Astrocyte of the spinal cord (primary cell): ENCODE measurements at regions not wholly inside any gene's neighbourhood (a gene's known extent, or its start where the extent isn't known, plus 50 kb on each side); places are given as distances from the start of the nearest gene placed in this dataset.
A peak's percentile ranks its signal among the peaks of the same experiment; 100 is the strongest.

ENCODE experiments used
- DNase-seq: peaks from one replicate; pipeline ENCODE4 v3.0.0; 2011; ENCODE audit warnings: low read depth, low spot score
- H3K4me3 ChIP-seq: 2 replicates; pipeline ENCODE4 v1.5.1; 2011; ENCODE audit warnings: low read depth, mild to moderate bottlenecking, low read length, moderate library complexity
- in situ Hi-C: cut with HindIII; loops from 2 replicates; pipeline ENCODE4 v1.10.0; 2017; ENCODE audit warnings: low sequenced_read_pairs
- TF ChIP-seq, protein P1 (sequence below): IDR thresholded peaks from 2 replicates; pipeline ENCODE4 v1.5.1; 2012; ENCODE audit warnings: low read depth, mild to moderate bottlenecking, low read length, inconsistent platforms

DNA sequence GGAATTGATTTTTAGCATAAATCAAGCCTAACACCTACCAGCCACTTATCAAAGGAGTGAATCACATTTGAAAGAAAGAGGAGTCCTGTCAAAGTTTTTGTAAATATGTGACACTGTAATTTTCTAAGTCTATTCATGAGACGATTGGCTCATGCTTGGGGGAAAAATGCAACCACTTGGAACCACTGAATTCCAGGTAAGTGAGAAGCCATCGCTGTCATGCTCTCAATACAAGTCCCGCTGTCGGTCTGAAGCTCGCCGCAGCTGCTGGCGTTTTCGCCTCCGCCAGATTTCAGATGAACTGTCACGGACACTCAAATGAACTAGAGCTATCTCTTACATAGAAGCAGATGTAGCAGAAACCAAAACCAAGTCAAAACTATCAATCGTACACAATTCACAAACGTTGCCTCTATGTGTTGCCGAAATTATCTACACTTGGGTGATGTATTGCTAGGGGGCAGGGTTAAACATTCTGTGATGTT, 279.8 kb upstream of the FZD8 start:
- TF ChIP-seq, protein P1, sequence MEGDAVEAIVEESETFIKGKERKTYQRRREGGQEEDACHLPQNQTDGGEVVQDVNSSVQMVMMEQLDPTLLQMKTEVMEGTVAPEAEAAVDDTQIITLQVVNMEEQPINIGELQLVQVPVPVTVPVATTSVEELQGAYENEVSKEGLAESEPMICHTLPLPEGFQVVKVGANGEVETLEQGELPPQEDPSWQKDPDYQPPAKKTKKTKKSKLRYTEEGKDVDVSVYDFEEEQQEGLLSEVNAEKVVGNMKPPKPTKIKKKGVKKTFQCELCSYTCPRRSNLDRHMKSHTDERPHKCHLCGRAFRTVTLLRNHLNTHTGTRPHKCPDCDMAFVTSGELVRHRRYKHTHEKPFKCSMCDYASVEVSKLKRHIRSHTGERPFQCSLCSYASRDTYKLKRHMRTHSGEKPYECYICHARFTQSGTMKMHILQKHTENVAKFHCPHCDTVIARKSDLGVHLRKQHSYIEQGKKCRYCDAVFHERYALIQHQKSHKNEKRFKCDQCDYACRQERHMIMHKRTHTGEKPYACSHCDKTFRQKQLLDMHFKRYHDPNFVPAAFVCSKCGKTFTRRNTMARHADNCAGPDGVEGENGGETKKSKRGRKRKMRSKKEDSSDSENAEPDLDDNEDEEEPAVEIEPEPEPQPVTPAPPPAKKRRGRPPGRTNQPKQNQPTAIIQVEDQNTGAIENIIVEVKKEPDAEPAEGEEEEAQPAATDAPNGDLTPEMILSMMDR: no peak
- H3K4me3 ChIP-seq: no peak overlapping the region
- in situ Hi-C loops: no loop called here
- DNase-seq: no peak

- in situ Hi-C loops: no loop called here
- no peak overlapping the region for H3K4me3 ChIP-seq
- DNase-seq: peak; percentile 38
- TF ChIP-seq, protein P1: peak; percentile 36
Observed at GRCh38 chr10:35916791-35917190, 274.7 kb upstream of the FZD8 start.

DNA sequence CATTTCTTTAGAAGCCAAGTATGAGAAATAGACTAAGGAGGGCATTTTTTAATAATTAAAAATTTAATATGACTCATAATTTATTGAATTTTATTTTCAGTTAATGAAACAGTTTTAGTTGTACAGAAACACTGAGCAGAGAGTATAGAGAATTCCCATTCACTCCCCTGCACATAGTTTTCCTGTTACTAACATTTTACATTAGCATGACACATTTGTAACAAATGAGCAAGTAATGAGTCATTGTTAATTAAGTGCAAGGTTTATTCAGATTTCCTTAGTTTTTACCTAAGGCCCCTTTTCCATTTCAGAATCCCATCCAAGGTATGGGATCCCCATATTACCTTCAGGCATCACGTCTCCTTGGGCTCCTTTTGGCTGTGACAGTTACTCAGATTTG, 271.5 kb upstream of the FZD8 start:
- DNase-seq: peak; percentile 33
- in situ Hi-C loops: no loop called here
- no peak overlapping the region for H3K4me3 ChIP-seq
- TF ChIP-seq, protein P1: no peak

- H3K4me3 ChIP-seq: no peak overlapping the region
- DNase-seq: peak; percentile 35
- in situ Hi-C loops: no loop called here
- TF ChIP-seq, protein P1: no peak
Observed at GRCh38 chr10:35912615-35913569, 270.8 kb upstream of the FZD8 start.

DNA sequence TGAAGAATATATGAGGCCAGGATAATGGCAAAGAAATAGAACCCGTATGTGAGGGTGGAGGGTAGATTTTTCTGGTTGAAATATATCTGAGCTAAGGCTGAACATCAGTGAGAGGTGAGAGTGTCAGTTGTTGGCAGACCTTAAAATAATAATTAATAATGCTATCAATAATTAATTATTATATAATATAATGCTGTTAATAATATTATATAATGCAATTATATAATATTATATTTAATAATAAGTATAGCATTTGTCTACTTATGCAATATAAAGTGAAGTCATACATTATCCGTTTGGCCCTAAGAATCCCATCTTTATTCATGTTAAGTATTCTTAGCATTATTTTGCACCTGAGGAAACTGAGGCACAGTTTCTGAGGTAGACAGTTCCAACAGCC, 269.9 kb upstream of the FZD8 start:
- TF ChIP-seq, protein P1: no peak

GRCh38 chr10:35911233-35911632, 269.1 kb upstream of the FZD8 start:
- TF ChIP-seq, protein P1: no peak
- H3K4me3 ChIP-seq: no peak overlapping the region
- DNase-seq: no peak
- in situ Hi-C loops: no loop called here

More for the DNA sequence above, 269.9 kb upstream of the FZD8 start:
- in situ Hi-C loops: no loop called here
- DNase-seq: no peak
- no peak overlapping the region for H3K4me3 ChIP-seq
